Endothelial cell (in vitro differentiated cells): ENCODE measurements at regions not wholly inside any gene's neighbourhood (a gene's known extent, or its start where the extent isn't known, plus 50 kb on each side); places are given as distances from the start of the nearest gene placed in this dataset.

ENCODE experiments used
- DNase-seq: peaks from one replicate; pipeline ENCODE4 v3.0.0; 2021; ENCODE audit warnings: low spot score
- H3K27ac Mint-ChIP-seq: one replicate; pipeline ENCODE4 v1.8.0; 2021; ENCODE audit warnings: mixed read lengths, inconsistent platforms; ENCODE audit not compliant: unreplicated experiment
- H3K27me3 Mint-ChIP-seq: one replicate; pipeline ENCODE4 v1.8.0; 2021; ENCODE audit warnings: mild to moderate bottlenecking, moderate library complexity, mixed read lengths, inconsistent platforms; ENCODE audit not compliant: unreplicated experiment
- H3K36me3 Mint-ChIP-seq: one replicate; pipeline ENCODE4 v1.8.0; 2021; ENCODE audit warnings: mild to moderate bottlenecking, low read depth, mixed read lengths, inconsistent platforms; ENCODE audit not compliant: unreplicated experiment
- H3K4me1 Mint-ChIP-seq: one replicate; pipeline ENCODE4 v1.8.0; 2021; ENCODE audit warnings: mild to moderate bottlenecking, mixed read lengths, inconsistent platforms; ENCODE audit not compliant: unreplicated experiment
- H3K4me3 Mint-ChIP-seq: one replicate; pipeline ENCODE4 v1.8.0; 2021; ENCODE audit warnings: mild to moderate bottlenecking, mixed read lengths, inconsistent platforms; ENCODE audit not compliant: unreplicated experiment
- H3K9me3 Mint-ChIP-seq: one replicate; pipeline ENCODE4 v1.8.0; 2021; ENCODE audit warnings: mixed read lengths, inconsistent platforms; ENCODE audit not compliant: unreplicated experiment
- CTCF ChIP-seq: fragments of 200-600 bp; sonication (generic); IDR thresholded peaks from one replicate; pipeline ENCODE4 v1.5.0; 2021; ENCODE audit warnings: antibody characterized with exemption; ENCODE audit not compliant: unreplicated experiment

- no peak for DNase-seq
- no peak overlapping the region for H3K27ac Mint-ChIP-seq
- no peak overlapping the region for H3K4me3 Mint-ChIP-seq
- H3K36me3 Mint-ChIP-seq: no peaks in the 10 kb centered on the region
- no peaks in the 10 kb centered on the region for H3K27me3 Mint-ChIP-seq
- H3K9me3 Mint-ChIP-seq: no peaks in the 10 kb centered on the region
- no peaks in the 10 kb centered on the region for H3K4me1 Mint-ChIP-seq
- no peak for TF ChIP-seq CTCF
These were observed 71.1 kb downstream of the PERP start for GRCh38 chr6:138036111-138036510.

GRCh38 chr6:138037009-138037504 is 70.2 kb downstream of the PERP start:
- no peaks in the 10 kb centered on the region for H3K27me3 Mint-ChIP-seq
- no peaks in the 10 kb centered on the region for H3K4me1 Mint-ChIP-seq
- H3K36me3 Mint-ChIP-seq: no peaks in the 10 kb centered on the region
- no peaks in the 10 kb centered on the region for H3K9me3 Mint-ChIP-seq
- no peak for DNase-seq
- no peak overlapping the region for H3K27ac Mint-ChIP-seq
- no peak for TF ChIP-seq CTCF
- H3K4me3 Mint-ChIP-seq: no peak overlapping the region

GRCh38 chr6:138038142-138038870 is 68.9 kb downstream of the PERP start:
- TF ChIP-seq CTCF: no peak
- H3K27ac Mint-ChIP-seq: no peak overlapping the region
- no peaks in the 10 kb centered on the region for H3K36me3 Mint-ChIP-seq
- no peaks in the 10 kb centered on the region for H3K9me3 Mint-ChIP-seq
- H3K4me1 Mint-ChIP-seq: no peaks in the 10 kb centered on the region
- no peak for DNase-seq
- H3K4me3 Mint-ChIP-seq: no peak overlapping the region
- no peaks in the 10 kb centered on the region for H3K27me3 Mint-ChIP-seq
